ENCODE measurements at regions not wholly inside any gene's neighbourhood (a gene's known extent, or its start where the extent isn't known, plus 50 kb on each side); places are given as distances from the start of the nearest gene placed in this dataset.

DNA sequence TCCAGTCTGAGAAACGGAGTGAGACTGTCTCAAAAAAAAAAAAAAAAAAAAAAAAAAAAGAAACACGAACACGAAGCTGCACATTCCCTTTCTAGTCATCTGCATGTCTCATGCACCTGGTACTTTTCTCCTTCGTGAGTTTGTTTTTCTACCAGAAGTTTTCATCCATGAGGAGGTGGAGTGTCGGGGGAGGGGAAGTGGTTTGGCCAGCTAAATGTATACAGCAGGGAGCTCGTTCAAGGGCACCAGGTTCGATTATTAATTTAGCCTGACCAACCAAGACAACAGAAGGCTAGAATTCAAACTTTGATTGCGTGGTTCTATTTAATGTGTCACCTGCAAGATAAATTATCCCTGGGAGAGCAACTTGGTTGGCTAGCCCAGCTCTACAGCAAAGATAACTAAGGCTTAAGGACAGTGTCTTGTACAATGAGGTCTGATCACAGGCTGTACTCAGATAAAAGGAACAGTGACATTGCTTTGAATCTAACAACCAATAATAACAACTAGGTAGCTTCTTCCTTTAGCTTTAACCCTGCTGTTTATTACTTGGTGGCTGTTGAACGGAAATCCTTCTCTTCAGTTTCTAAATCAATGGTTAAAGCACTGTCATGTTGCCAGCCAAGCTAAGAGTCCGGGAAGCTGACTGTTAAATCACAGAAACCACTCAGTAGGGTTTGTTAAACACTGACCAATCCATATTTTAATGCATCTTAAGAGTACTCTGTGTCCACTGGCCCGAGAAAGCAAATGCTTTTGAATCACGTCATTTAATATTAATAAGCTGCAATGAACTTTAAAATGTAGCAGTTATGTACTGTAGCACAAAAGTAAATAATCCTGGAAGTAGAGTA lies 98.4 kb upstream of the STARD13 start:
- Mint-ChIP-seq H3K27ac (no peak overlapping the region), H3K36me3 (no peaks in the 10 kb centered on the region), H3K4me1 (no peaks in the 10 kb centered on the region), H3K27me3 (peaks cover 0 to 4% of the 10 kb centered on the region in 2 donors), H3K4me3 (no peak overlapping the region), H3K9me3 (no peaks in the 10 kb centered on the region)
- Histone ChIP-seq H3K27me3 (replicated peaks in 1 of 2; ENCODE audit: control insufficient read depth in 2 of 2, extremely low read depth in 1 of 2, insufficient read depth in 2 of 2, low read length in 1 of 2) (peaks cover 0 to 5% of the 10 kb centered on the region in 2 experiments), H3K27ac (ENCODE audit: low read length) (no peak overlapping the region), H3K4me1 (ENCODE audit: control insufficient read depth in 1 of 2, extremely low read depth in 1 of 2, insufficient read depth in 2 of 2, low read length in 2 of 2) (no peaks in the 10 kb centered on the region), H3K4me3 (ENCODE audit: control insufficient read depth in 1 of 2, extremely low read depth in 1 of 2, low read length in 1 of 2) (no peak overlapping the region), H3K36me3 (ENCODE audit: control insufficient read depth in 2 of 2, extremely low read depth in 1 of 2, insufficient read depth in 1 of 2, low read length in 1 of 2) (no peaks in the 10 kb centered on the region), H3K9me3 (no peaks in the 10 kb centered on the region)
- DNase-seq (no peak), ATAC-seq (replicated peaks in 1 of 4) (no peak)
- ChIA-PET POLR2A (interaction anchor here in 1 of 2 donors (0.6 kb wide), 1 partner anchor 584 kb away, joined by 6 read pairs; no protein-coding TSS in a partner anchor), CTCF (interaction anchor here in 1 of 2 donors (0.6 kb wide), 1 partner anchor 27 kb away, joined by 5 read pairs; no protein-coding TSS in a partner anchor)
- WGBS (ENCODE audit: insufficient coverage), result 86% methylated on average over 1 of the region's 12 CpGs

- Mint-ChIP-seq H3K4me3 (no peak overlapping the region), H3K36me3 (no peaks in the 10 kb centered on the region), H3K27me3 (peaks cover 0 to 4% of the 10 kb centered on the region in 2 donors), H3K9me3 (no peaks in the 10 kb centered on the region), H3K4me1 (no peaks in the 10 kb centered on the region), H3K27ac (no peak overlapping the region)
- peak in 1 of 35 experiments; percentile 2 for DNase-seq
- POLR2A ChIA-PET, result no interaction called here
- H3K36me3 ChIP-seq (ENCODE audit: control insufficient read depth in 2 of 2, extremely low read depth in 1 of 2, insufficient read depth in 1 of 2, low read length in 1 of 2), result no peaks in the 10 kb centered on the region
- H3K4me1 ChIP-seq (ENCODE audit: control insufficient read depth in 1 of 2, extremely low read depth in 1 of 2, insufficient read depth in 2 of 2, low read length in 2 of 2), result no peaks in the 10 kb centered on the region
- no peak for ATAC-seq (replicated peaks in 1 of 4)
- H3K4me3 ChIP-seq (ENCODE audit: control insufficient read depth in 1 of 2, extremely low read depth in 1 of 2, low read length in 1 of 2), result no peak overlapping the region
- peaks cover 0 to 2% of the 10 kb centered on the region in 2 experiments for H3K27me3 ChIP-seq (replicated peaks in 1 of 2; ENCODE audit: control insufficient read depth in 2 of 2, extremely low read depth in 1 of 2, insufficient read depth in 2 of 2, low read length in 1 of 2)
- CTCF ChIA-PET, result interaction anchor here in 1 of 2 donors (0.6 kb wide), 1 partner anchor 85 kb away, joined by 8 read pairs; no protein-coding TSS in a partner anchor
- no peak overlapping the region for H3K27ac ChIP-seq (ENCODE audit: low read length)
- no peaks in the 10 kb centered on the region for H3K9me3 ChIP-seq
- 88% methylated on average over 4 of the region's 8 CpGs for WGBS (ENCODE audit: insufficient coverage)
Observed at GRCh38 chr13:33388286-33388998, 102.9 kb upstream of the STARD13 start.

- H3K4me1 ChIP-seq (ENCODE audit: control insufficient read depth in 1 of 2, extremely low read depth in 1 of 2, insufficient read depth in 2 of 2, low read length in 2 of 2), result no peaks in the 10 kb centered on the region
- CTCF ChIA-PET, result no interaction called here
- no peaks in the 10 kb centered on the region for H3K9me3 ChIP-seq
- ATAC-seq (replicated peaks in 1 of 4), result no peak
- no peaks in the 10 kb centered on the region for H3K36me3 Mint-ChIP-seq
- H3K27me3 Mint-ChIP-seq, result peaks cover 3 to 11% of the 10 kb centered on the region in 2 donors
- no peak for DNase-seq
- H3K4me3 ChIP-seq (ENCODE audit: control insufficient read depth in 1 of 2, extremely low read depth in 1 of 2, low read length in 1 of 2), result no peak overlapping the region
- H3K27ac Mint-ChIP-seq, result no peak overlapping the region
- no peak overlapping the region for H3K4me3 Mint-ChIP-seq
- 88% methylated on average over 3 of the region's 4 CpGs for WGBS (ENCODE audit: insufficient coverage)
- no peaks in the 10 kb centered on the region for H3K36me3 ChIP-seq (ENCODE audit: control insufficient read depth in 2 of 2, extremely low read depth in 1 of 2, insufficient read depth in 1 of 2, low read length in 1 of 2)
- no peaks in the 10 kb centered on the region for H3K27me3 ChIP-seq (replicated peaks in 1 of 2; ENCODE audit: control insufficient read depth in 2 of 2, extremely low read depth in 1 of 2, insufficient read depth in 2 of 2, low read length in 1 of 2)
- POLR2A ChIA-PET, result interaction anchor here in 1 of 2 donors (0.6 kb wide), 1 partner anchor 420 kb away, joined by 3 read pairs; no protein-coding TSS in a partner anchor
- H3K4me1 Mint-ChIP-seq, result no peaks in the 10 kb centered on the region
- H3K9me3 Mint-ChIP-seq, result peaks cover 0 to 3% (median 0%) of the 10 kb centered on the region in 3 donors
- no peak overlapping the region for H3K27ac ChIP-seq (ENCODE audit: low read length)
Observed at GRCh38 chr13:33392794-33393405, 107.3 kb upstream of the STARD13 start.

GRCh38 chr13:33394294-33394932 lies 108.9 kb upstream of the STARD13 start:
- POLR2A ChIA-PET, result no interaction called here
- H3K36me3 Mint-ChIP-seq, result no peaks in the 10 kb centered on the region
- 71% methylated on average over 1 of the region's 3 CpGs for WGBS (ENCODE audit: insufficient coverage)

GRCh38 chr13:33401238-33401637 lies 115.7 kb upstream of the STARD13 start:
- ChIA-PET POLR2A (no interaction called here), CTCF (no interaction called here)
- Mint-ChIP-seq H3K4me1 (no peaks in the 10 kb centered on the region), H3K4me3 (no peak overlapping the region), H3K9me3 (peaks cover 0 to 3% (median 0%) of the 10 kb centered on the region in 3 donors), H3K36me3 (no peaks in the 10 kb centered on the region), H3K27ac (no peak overlapping the region), H3K27me3 (peaks cover 3 to 6% of the 10 kb centered on the region in 2 donors)
- Histone ChIP-seq H3K4me3 (ENCODE audit: control insufficient read depth in 1 of 2, extremely low read depth in 1 of 2, low read length in 1 of 2) (no peak overlapping the region), H3K27ac (ENCODE audit: low read length) (no peak overlapping the region), H3K36me3 (ENCODE audit: control insufficient read depth in 2 of 2, extremely low read depth in 1 of 2, insufficient read depth in 1 of 2, low read length in 1 of 2) (no peaks in the 10 kb centered on the region), H3K27me3 (replicated peaks in 1 of 2; ENCODE audit: control insufficient read depth in 2 of 2, extremely low read depth in 1 of 2, insufficient read depth in 2 of 2, low read length in 1 of 2) (no peaks in the 10 kb centered on the region), H3K9me3 (no peaks in the 10 kb centered on the region), H3K4me1 (ENCODE audit: control insufficient read depth in 1 of 2, extremely low read depth in 1 of 2, insufficient read depth in 2 of 2, low read length in 2 of 2) (no peaks in the 10 kb centered on the region)
- WGBS (ENCODE audit: insufficient coverage), result 93% methylated on average over 4 of the region's 4 CpGs
- ATAC-seq (replicated peaks in 1 of 4), result no peak
- no peak for DNase-seq

More at GRCh38 chr13:33394294-33394932, 108.9 kb upstream of the STARD13 start:
- no peaks in the 10 kb centered on the region for H3K36me3 ChIP-seq (ENCODE audit: control insufficient read depth in 2 of 2, extremely low read depth in 1 of 2, insufficient read depth in 1 of 2, low read length in 1 of 2)
- H3K27ac Mint-ChIP-seq, result no peak overlapping the region
- H3K27ac ChIP-seq (ENCODE audit: low read length), result no peak overlapping the region
- peaks cover 3 to 13% of the 10 kb centered on the region in 2 donors for H3K27me3 Mint-ChIP-seq
- no peaks in the 10 kb centered on the region for H3K4me1 Mint-ChIP-seq
- H3K4me3 ChIP-seq (ENCODE audit: control insufficient read depth in 1 of 2, extremely low read depth in 1 of 2, low read length in 1 of 2), result no peak overlapping the region
- DNase-seq (no peak), ATAC-seq (replicated peaks in 1 of 4) (no peak)
- H3K4me3 Mint-ChIP-seq, result no peak overlapping the region
- CTCF ChIA-PET, result no interaction called here
- peaks cover 0 to 3% (median 0%) of the 10 kb centered on the region in 3 donors for H3K9me3 Mint-ChIP-seq
- H3K4me1 ChIP-seq (ENCODE audit: control insufficient read depth in 1 of 2, extremely low read depth in 1 of 2, insufficient read depth in 2 of 2, low read length in 2 of 2), result no peaks in the 10 kb centered on the region
- H3K27me3 ChIP-seq (replicated peaks in 1 of 2; ENCODE audit: control insufficient read depth in 2 of 2, extremely low read depth in 1 of 2, insufficient read depth in 2 of 2, low read length in 1 of 2), result no peaks in the 10 kb centered on the region
- H3K9me3 ChIP-seq, result no peaks in the 10 kb centered on the region

DNA sequence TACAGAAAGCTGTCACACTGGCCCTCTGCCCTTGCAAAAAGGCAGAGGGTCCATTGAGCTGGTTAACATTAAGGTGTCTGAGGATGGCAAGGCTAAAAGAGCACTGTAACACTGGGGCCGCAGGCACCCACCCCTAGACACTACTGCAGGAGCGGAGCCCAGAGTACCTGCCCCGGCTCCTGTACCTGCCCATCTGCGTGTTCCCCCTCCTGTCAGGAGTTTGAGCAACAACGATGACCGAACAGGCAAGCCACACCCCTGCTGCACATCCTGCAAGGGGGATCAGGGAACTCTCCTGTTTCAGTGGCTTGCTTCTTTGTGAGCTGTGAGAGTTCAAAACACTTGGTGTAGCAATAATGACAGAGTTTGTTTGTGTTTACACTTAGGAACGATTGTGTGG lies 117.4 kb upstream of the STARD13 start:
- ChIA-PET CTCF (no interaction called here), POLR2A (no interaction called here)
- Mint-ChIP-seq H3K4me1 (no peaks in the 10 kb centered on the region), H3K9me3 (no peaks in the 10 kb centered on the region), H3K4me3 (no peak overlapping the region), H3K36me3 (no peaks in the 10 kb centered on the region), H3K27ac (no peak overlapping the region), H3K27me3 (peaks cover 0 to 2% of the 10 kb centered on the region in 2 donors)
- DNase-seq, result no peak
- Histone ChIP-seq H3K9me3 (no peaks in the 10 kb centered on the region), H3K4me1 (ENCODE audit: control insufficient read depth in 1 of 2, extremely low read depth in 1 of 2, insufficient read depth in 2 of 2, low read length in 2 of 2) (no peaks in the 10 kb centered on the region), H3K27ac (ENCODE audit: low read length) (no peak overlapping the region), H3K4me3 (ENCODE audit: control insufficient read depth in 1 of 2, extremely low read depth in 1 of 2, low read length in 1 of 2) (no peak overlapping the region), H3K27me3 (replicated peaks in 1 of 2; ENCODE audit: control insufficient read depth in 2 of 2, extremely low read depth in 1 of 2, insufficient read depth in 2 of 2, low read length in 1 of 2) (no peaks in the 10 kb centered on the region), H3K36me3 (ENCODE audit: control insufficient read depth in 2 of 2, extremely low read depth in 1 of 2, insufficient read depth in 1 of 2, low read length in 1 of 2) (no peaks in the 10 kb centered on the region)
- WGBS (ENCODE audit: insufficient coverage), result 95% methylated on average over 5 of the region's 7 CpGs
- no peak for ATAC-seq (replicated peaks in 1 of 4)

Measured in T-cell (primary cell).